Loucy (cell line): ENCODE measurements at regions not wholly inside any gene's neighbourhood (a gene's known extent, or its start where the extent isn't known, plus 50 kb on each side); places are given as distances from the start of the nearest gene placed in this dataset.

Experiments
- EZH2phosphoT487 ChIP-seq: fragments of 200-600 bp; IDR thresholded peaks from 2 replicates; pipeline ENCODE4 v1.6.1; 2018; ENCODE audit warnings: antibody characterized with exemption, mild to moderate bottlenecking, moderate library complexity, borderline replicate concordance
- TF ChIP-seq, protein P1 (sequence below): fragments of 200-600 bp; sonication (generic); conservative IDR thresholded peaks from 2 replicates; pipeline ENCODE4 v1.5.1; 2014; ENCODE audit warnings: mild to moderate bottlenecking, antibody characterized with exemption, low read length

- TF ChIP-seq, protein P1, sequence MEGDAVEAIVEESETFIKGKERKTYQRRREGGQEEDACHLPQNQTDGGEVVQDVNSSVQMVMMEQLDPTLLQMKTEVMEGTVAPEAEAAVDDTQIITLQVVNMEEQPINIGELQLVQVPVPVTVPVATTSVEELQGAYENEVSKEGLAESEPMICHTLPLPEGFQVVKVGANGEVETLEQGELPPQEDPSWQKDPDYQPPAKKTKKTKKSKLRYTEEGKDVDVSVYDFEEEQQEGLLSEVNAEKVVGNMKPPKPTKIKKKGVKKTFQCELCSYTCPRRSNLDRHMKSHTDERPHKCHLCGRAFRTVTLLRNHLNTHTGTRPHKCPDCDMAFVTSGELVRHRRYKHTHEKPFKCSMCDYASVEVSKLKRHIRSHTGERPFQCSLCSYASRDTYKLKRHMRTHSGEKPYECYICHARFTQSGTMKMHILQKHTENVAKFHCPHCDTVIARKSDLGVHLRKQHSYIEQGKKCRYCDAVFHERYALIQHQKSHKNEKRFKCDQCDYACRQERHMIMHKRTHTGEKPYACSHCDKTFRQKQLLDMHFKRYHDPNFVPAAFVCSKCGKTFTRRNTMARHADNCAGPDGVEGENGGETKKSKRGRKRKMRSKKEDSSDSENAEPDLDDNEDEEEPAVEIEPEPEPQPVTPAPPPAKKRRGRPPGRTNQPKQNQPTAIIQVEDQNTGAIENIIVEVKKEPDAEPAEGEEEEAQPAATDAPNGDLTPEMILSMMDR: no peak
- TF ChIP-seq EZH2phosphoT487: no peak
These were observed 812.6 kb downstream of the TENT5A start for GRCh38 chr6:80939898-80940297.
